ENCODE measurements at regions not wholly inside any gene's neighbourhood (a gene's known extent, or its start where the extent isn't known, plus 50 kb on each side); places are given as distances from the start of the nearest gene placed in this dataset.

DNA sequence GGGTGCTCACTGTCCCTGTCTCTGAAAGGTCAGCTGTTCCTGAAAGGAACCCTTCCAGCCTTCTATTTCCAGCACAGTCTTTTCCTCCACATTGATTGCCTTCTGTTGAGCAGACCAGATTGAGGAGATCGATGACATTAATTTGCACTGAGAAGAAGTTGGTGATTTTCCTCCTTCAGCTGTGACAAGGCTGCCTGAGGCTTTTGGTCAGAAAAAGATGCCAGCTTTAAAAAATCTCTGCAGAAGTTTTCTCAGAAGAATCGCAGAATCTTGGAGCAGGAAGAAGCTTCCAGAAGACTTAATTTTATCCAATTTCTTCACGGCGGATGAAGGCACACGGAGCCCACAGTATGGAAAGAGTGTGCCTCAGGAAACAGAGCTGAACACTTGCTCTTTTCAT lies 112.8 kb downstream of the FAM43A start:
- TF ChIP-seq POLR2AphosphoS5 (IDR thresholded peaks at IDR 0.05) = no peak
- TF ChIP-seq CTCF (IDR thresholded peaks at IDR 0.05; ENCODE audit: poor library complexity, severe bottlenecking) = no peak
- no peak for TF ChIP-seq EP300 (conservative IDR thresholded peaks at IDR 0.05; ENCODE audit: poor library complexity, severe bottlenecking)
- no peak for TF ChIP-seq SMC3 (conservative IDR thresholded peaks at IDR 0.05; ENCODE audit: poor library complexity)
- no peak for TF ChIP-seq MXI1 (conservative IDR thresholded peaks at IDR 0.05; ENCODE audit: poor library complexity, severe bottlenecking)
